ENCODE measurements at regions not wholly inside any gene's neighbourhood (a gene's known extent, or its start where the extent isn't known, plus 50 kb on each side); places are given as distances from the start of the nearest gene placed in this dataset.

DNA sequence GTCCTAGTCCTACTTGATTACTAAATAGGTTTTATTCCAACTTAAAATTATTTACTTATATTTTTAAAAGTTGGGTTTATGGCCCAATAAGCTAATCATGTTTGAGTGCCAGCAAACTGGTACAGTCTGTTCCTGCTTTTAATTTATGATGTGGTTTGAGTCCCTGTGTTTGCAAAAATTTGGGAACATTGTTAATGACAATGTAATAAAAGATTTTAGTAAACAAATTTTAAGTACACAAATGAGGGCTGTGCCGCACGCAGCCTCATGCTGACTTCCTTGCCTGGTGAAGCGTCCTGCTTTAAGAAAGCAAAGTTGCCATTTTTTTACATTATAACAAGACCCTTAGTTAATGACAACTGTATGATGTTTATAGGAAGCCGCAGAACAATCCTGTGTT lies 96.8 kb upstream of the MAP1B start:
- no peak for ATAC-seq
- Histone ChIP-seq H3K4me3 (no peak overlapping the region), H3K9me3 (no peaks in the 10 kb centered on the region), H3K36me3 (ENCODE audit: insufficient read depth in 1 of 2, low read depth in 1 of 2) (no peaks in the 10 kb centered on the region), H3K27me3 (ENCODE audit: insufficient read depth in 3 of 3, low read length in 2 of 3) (peaks cover 0 to 2% (median 0%) of the 10 kb centered on the region in 3 donors), H3K4me1 (no peaks in the 10 kb centered on the region), H3K27ac (no peak overlapping the region)
- TF ChIP-seq, protein P1, sequence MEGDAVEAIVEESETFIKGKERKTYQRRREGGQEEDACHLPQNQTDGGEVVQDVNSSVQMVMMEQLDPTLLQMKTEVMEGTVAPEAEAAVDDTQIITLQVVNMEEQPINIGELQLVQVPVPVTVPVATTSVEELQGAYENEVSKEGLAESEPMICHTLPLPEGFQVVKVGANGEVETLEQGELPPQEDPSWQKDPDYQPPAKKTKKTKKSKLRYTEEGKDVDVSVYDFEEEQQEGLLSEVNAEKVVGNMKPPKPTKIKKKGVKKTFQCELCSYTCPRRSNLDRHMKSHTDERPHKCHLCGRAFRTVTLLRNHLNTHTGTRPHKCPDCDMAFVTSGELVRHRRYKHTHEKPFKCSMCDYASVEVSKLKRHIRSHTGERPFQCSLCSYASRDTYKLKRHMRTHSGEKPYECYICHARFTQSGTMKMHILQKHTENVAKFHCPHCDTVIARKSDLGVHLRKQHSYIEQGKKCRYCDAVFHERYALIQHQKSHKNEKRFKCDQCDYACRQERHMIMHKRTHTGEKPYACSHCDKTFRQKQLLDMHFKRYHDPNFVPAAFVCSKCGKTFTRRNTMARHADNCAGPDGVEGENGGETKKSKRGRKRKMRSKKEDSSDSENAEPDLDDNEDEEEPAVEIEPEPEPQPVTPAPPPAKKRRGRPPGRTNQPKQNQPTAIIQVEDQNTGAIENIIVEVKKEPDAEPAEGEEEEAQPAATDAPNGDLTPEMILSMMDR (IDR thresholded peaks at IDR 0.05): no peak
- intact Hi-C loops (cut with DNase I): loop anchor here in 1 of 2 donors (10.0 kb wide), 1 partner anchor 226 kb away; no protein-coding TSS in a partner anchor
- 57 to 77% (median 68%) methylated on average over 4 of the region's 4 CpGs for WGBS, 3 donors
- DNase-seq: no peak

DNA sequence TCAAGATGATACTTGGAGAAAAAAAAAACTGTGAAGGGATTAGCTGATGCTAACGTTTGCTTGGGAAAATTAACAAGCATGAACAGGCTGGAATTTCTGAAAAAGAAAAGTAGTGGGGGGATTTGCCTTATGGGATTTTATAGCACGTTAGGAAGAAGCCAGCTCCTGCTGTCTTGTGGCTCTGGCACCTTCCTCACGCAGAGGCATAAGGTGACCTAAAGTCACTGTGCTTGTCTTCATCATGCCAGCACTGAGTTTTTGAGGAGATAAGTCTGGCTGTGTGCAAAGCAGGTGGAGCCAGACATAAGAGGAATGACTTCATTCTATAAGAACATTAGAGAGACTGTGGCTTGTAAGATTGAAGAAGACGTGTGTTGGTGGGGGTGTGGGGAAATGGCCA lies 94.4 kb upstream of the MAP1B start:
- Histone ChIP-seq H3K4me1 (no peaks in the 10 kb centered on the region), H3K27me3 (ENCODE audit: insufficient read depth in 3 of 3, low read length in 2 of 3) (peaks cover 0 to 2% (median 0%) of the 10 kb centered on the region in 3 donors), H3K27ac (no peak overlapping the region), H3K4me3 (no peak overlapping the region), H3K36me3 (ENCODE audit: insufficient read depth in 1 of 2, low read depth in 1 of 2) (no peaks in the 10 kb centered on the region), H3K9me3 (no peaks in the 10 kb centered on the region)
- TF ChIP-seq, protein P1 (IDR thresholded peaks at IDR 0.05): no peak
- intact Hi-C loops (cut with DNase I): loop anchor here in 1 of 2 donors (10.0 kb wide), 1 partner anchor 228 kb away; no protein-coding TSS in a partner anchor
- WGBS, 3 donors: 40 to 46% (median 43%) methylated on average over 4 of the region's 4 CpGs
- no peak for DNase-seq
- no peak for ATAC-seq

DNA sequence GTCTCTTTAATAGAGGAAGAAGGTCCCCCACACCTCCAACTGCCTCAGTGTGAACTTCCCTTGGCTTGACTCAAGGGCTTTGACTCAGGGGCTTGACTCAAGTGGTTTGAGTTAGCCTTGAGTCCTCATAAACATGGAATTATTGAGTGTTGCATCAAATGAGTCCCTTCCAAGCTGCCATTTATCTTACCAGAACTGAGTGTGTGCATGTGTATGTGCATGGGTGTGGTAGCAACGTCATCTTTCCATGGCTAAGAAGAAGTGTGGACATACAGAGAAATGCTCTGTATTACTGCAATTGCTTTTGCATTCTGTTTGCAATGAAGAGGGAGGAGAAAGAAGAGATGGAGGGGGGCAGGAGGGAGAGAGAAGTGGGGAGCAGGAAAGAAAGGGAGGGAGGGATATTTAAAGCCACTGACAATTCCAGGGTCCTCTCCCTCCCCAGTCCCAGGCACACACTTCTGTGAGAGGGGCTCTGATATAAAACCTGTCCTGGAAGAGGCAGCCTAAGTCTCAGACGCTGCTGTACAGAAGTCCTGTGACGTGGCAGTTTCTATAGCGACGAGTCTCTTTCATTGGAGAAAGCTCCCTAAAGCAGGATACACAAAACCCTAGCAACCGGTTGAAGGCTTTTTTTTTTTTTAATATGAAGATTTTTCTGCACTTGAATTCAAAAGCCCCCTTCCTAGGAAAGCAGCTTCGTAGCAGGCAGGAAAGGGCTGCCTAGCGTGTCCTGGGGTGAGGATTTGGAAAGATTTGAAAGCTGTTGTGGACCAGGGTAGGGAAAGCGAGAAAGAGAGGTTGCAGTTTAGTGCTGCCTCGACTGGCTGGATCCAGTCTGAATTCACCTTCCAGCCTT lies 93.3 kb upstream of the MAP1B start:
- no peaks in the 10 kb centered on the region for H3K4me1 ChIP-seq
- TF ChIP-seq, protein P1 (IDR thresholded peaks at IDR 0.05): no peak
- 46 to 60% (median 58%) methylated on average over 10 of the region's 10 CpGs for WGBS, 3 donors
- ATAC-seq (no peak), DNase-seq (no peak)
- intact Hi-C loops (cut with DNase I): loop anchor here in 1 of 2 donors (10.0 kb wide), 1 partner anchor 229 kb away; no protein-coding TSS in a partner anchor
- no peak overlapping the region for H3K4me3 ChIP-seq
- H3K9me3 ChIP-seq: peaks cover 3% of the 10 kb centered on the region
- H3K27ac ChIP-seq: no peak overlapping the region
- H3K36me3 ChIP-seq (ENCODE audit: insufficient read depth in 1 of 2, low read depth in 1 of 2): no peaks in the 10 kb centered on the region
- H3K27me3 ChIP-seq (ENCODE audit: insufficient read depth in 3 of 3, low read length in 2 of 3): no peaks in the 10 kb centered on the region

DNA sequence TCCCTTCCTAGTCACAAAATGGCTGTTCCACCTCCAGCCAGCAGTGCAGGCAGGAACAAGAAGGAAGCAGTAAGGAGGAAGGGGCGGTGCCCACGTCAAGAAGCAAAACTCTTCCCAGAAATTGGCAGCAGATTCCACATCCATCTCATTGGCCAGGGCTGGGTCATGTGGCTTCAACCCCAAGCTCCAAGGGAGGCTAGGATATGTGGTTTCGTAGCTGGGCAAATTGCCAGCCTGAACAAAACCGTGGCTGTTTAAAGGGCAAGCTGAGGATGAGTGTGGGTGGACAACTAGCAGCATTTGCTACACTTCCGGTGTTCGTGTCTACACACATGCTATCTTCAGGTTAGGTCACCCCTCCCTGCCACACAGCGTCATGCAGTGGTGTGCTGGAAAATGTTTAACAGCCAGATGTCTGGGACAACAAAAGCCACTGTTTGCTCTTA lies 92.1 kb upstream of the MAP1B start:
- ATAC-seq (no peak), DNase-seq (peak in 1 of 2 donors; percentile 12)
- H3K4me1 ChIP-seq: no peaks in the 10 kb centered on the region
- TF ChIP-seq, protein P1 (IDR thresholded peaks at IDR 0.05): no peak
- intact Hi-C loops (cut with DNase I): loop anchor here in 1 of 2 donors (10.0 kb wide), 1 partner anchor 230 kb away; no protein-coding TSS in a partner anchor
- H3K27ac ChIP-seq: no peak overlapping the region
- no peaks in the 10 kb centered on the region for H3K27me3 ChIP-seq (ENCODE audit: insufficient read depth in 3 of 3, low read length in 2 of 3)
- no peak overlapping the region for H3K4me3 ChIP-seq
- peaks cover 3% of the 10 kb centered on the region for H3K9me3 ChIP-seq
- WGBS, 3 donors: 46 to 57% (median 54%) methylated on average over 7 of the region's 7 CpGs
- H3K36me3 ChIP-seq (ENCODE audit: insufficient read depth in 1 of 2, low read depth in 1 of 2): no peaks in the 10 kb centered on the region
